Gastroesophageal sphincter (tissue), 4 donors: ENCODE measurements at regions not wholly inside any gene's neighbourhood (a gene's known extent, or its start where the extent isn't known, plus 50 kb on each side); places are given as distances from the start of the nearest gene placed in this dataset.

ENCODE experiments used
- ATAC-seq: fragments of 150-250 bp; one replicate; pipeline ENCODE4 v1.9.1; 2016; ENCODE audit warnings: mild to moderate bottlenecking, moderate library complexity
- H3K27ac ChIP-seq, 4 donors: fragments of 200-600 bp; sonication (generic) in 3 of 4; 1 replicate in 3 of 4; 2 replicates in 1 of 4; pipeline ENCODE4 v1.5.1; 2016 to 2019
- H3K27me3 ChIP-seq: fragments of 200-600 bp; sonication (generic); one replicate; pipeline ENCODE4 v1.5.1; 2019
- H3K36me3 ChIP-seq, 2 donors: fragments of 200-600 bp; sonication (generic); one replicate each; pipeline ENCODE4 v1.5.1; 2019; ENCODE audit warnings: control low read depth in 1 of 2
- H3K4me1 ChIP-seq, 3 donors: fragments of 200-600 bp; sonication (generic); 1 replicate in 2 of 3; 2 replicates in 1 of 3; pipeline ENCODE4 v1.5.1; 2016 to 2019; ENCODE audit warnings: control low read depth in 2 of 3
- H3K4me3 ChIP-seq, 2 donors: fragments of 200-600 bp; sonication (generic); one replicate each; pipeline ENCODE4 v1.5.1; 2019; ENCODE audit warnings: mild to moderate bottlenecking in 1 of 2, moderate library complexity in 1 of 2
- H3K9me3 ChIP-seq, 3 donors: fragments of 200-600 bp; sonication (generic); one replicate each; pipeline ENCODE4 v1.5.1; 2017 to 2019; ENCODE audit warnings: control low read depth in 2 of 3
- CTCF ChIP-seq, 4 experiments: fragments of 200-600 bp in 2 of 4; fragments of 450-650 bp in 2 of 4; sonication (generic) in 1 of 4; IDR thresholded peaks; one replicate each; pipeline ENCODE4 v1.5.1; 2017 to 2019; ENCODE audit warnings: antibody characterized with exemption in 4 of 4, mild to moderate bottlenecking in 2 of 4, moderate library complexity in 2 of 4
- EP300 ChIP-seq: sonication (generic); formaldehyde crosslinking; IDR thresholded peaks from one replicate; pipeline ENCODE4 v1.6.1; 2017; ENCODE audit warnings: antibody characterized with exemption, mild to moderate bottlenecking
- POLR2A ChIP-seq, 2 donors: fragments of 450-650 bp; IDR thresholded peaks; one replicate each; pipeline ENCODE4 v1.6.1; 2017; ENCODE audit warnings: antibody characterized with exemption in 2 of 2, mild to moderate bottlenecking in 2 of 2, moderate library complexity in 1 of 2
- POLR2AphosphoS5 ChIP-seq: sonication (generic); formaldehyde crosslinking; IDR thresholded peaks from one replicate; pipeline ENCODE4 v1.6.1; 2017; ENCODE audit warnings: antibody characterized with exemption
- WGBS, 2 donors: methylation state at CpG; one replicate each; pipeline ENCODE4 v1.1.5; 2018; ENCODE audit warnings: low coverage in 1 of 2; 5-methylcytosine and 5-hydroxymethylcytosine counted together

- no peak for ATAC-seq
- 57% methylated on average over 1 of the region's 1 CpG; no CpG with 5 or more reads in 1 of the 2 donors for WGBS, 2 donors
- Histone ChIP-seq H3K4me1 (no peaks in the 10 kb centered on the region), H3K27ac (no peak overlapping the region), H3K27me3 (peaks cover 14% of the 10 kb centered on the region), H3K9me3 (no peaks in the 10 kb centered on the region), H3K36me3 (no peaks in the 10 kb centered on the region), H3K4me3 (no peak overlapping the region)
- TF ChIP-seq POLR2A (IDR thresholded peaks at IDR 0.05) (no peak), CTCF (IDR thresholded peaks at IDR 0.05) (no peak), POLR2AphosphoS5 (no peak), EP300 (no peak)
Measured at GRCh38 chr16:54720259-54720658, 210.4 kb upstream of the IRX5 start.

- H3K27ac ChIP-seq: no peak overlapping the region
- TF ChIP-seq POLR2AphosphoS5: no peak
- TF ChIP-seq POLR2A (IDR thresholded peaks at IDR 0.05): no peak
- no peak for TF ChIP-seq EP300
- TF ChIP-seq CTCF (IDR thresholded peaks at IDR 0.05): no peak
- no peak overlapping the region for H3K4me3 ChIP-seq
- no peaks in the 10 kb centered on the region for H3K36me3 ChIP-seq
- no peaks in the 10 kb centered on the region for H3K4me1 ChIP-seq
- peaks cover 19% of the 10 kb centered on the region for H3K27me3 ChIP-seq
- no peak for ATAC-seq
- WGBS, 2 donors: 76 to 81% methylated on average over 10 of the region's 10 CpGs
- no peaks in the 10 kb centered on the region for H3K9me3 ChIP-seq
Measured at GRCh38 chr16:54719624-54720023, 211.0 kb upstream of the IRX5 start.

- Histone ChIP-seq H3K4me1 (no peaks in the 10 kb centered on the region), H3K9me3 (no peaks in the 10 kb centered on the region), H3K36me3 (no peaks in the 10 kb centered on the region), H3K27me3 (peaks cover 19% of the 10 kb centered on the region), H3K27ac (no peak overlapping the region), H3K4me3 (no peak overlapping the region)
- ATAC-seq: no peak
- 89 to 97% methylated on average over 7 to 10 of the region's 12 CpGs for WGBS, 2 donors
- TF ChIP-seq CTCF (IDR thresholded peaks at IDR 0.05): no peak
- TF ChIP-seq POLR2AphosphoS5: no peak
- no peak for TF ChIP-seq POLR2A (IDR thresholded peaks at IDR 0.05)
- TF ChIP-seq EP300: no peak
Measured at GRCh38 chr16:54718376-54718775, 212.3 kb upstream of the IRX5 start.

GRCh38 chr16:54715011-54715410 is 215.7 kb upstream of the IRX5 start:
- no peaks in the 10 kb centered on the region for H3K4me1 ChIP-seq
- ATAC-seq: no peak
- H3K27ac ChIP-seq: no peak overlapping the region
- TF ChIP-seq POLR2A (IDR thresholded peaks at IDR 0.05) (no peak), POLR2AphosphoS5 (no peak), EP300 (no peak)
- no peak overlapping the region for H3K4me3 ChIP-seq
- peaks cover 13% of the 10 kb centered on the region for H3K27me3 ChIP-seq
- no peaks in the 10 kb centered on the region for H3K36me3 ChIP-seq
- no peaks in the 10 kb centered on the region for H3K9me3 ChIP-seq

- no peak for ATAC-seq
- no peaks in the 10 kb centered on the region for H3K36me3 ChIP-seq
- no peaks in the 10 kb centered on the region for H3K4me1 ChIP-seq
- WGBS, 2 donors: 100% methylated on average over 1 of the region's 2 CpGs; no CpG with 5 or more reads in 1 of the 2 donors
- H3K9me3 ChIP-seq: no peaks in the 10 kb centered on the region
- no peak overlapping the region for H3K27ac ChIP-seq
- H3K27me3 ChIP-seq: peaks cover 8% of the 10 kb centered on the region
- no peak overlapping the region for H3K4me3 ChIP-seq
- no peak for TF ChIP-seq EP300
Measured at GRCh38 chr16:54712866-54713265, 217.8 kb upstream of the IRX5 start.

GRCh38 chr16:54707813-54708212 is 222.9 kb upstream of the IRX5 start:
- Histone ChIP-seq H3K4me1 (no peaks in the 10 kb centered on the region), H3K27ac (no peak overlapping the region), H3K4me3 (no peak overlapping the region), H3K27me3 (peaks cover 2% of the 10 kb centered on the region), H3K36me3 (no peaks in the 10 kb centered on the region), H3K9me3 (peaks cover 0 to 11% (median 0%) of the 10 kb centered on the region in 3 donors)
- no peak for ATAC-seq
- 70 to 87% methylated on average over 2 of the region's 2 CpGs for WGBS, 2 donors
- no peak for TF ChIP-seq CTCF (IDR thresholded peaks at IDR 0.05)
- TF ChIP-seq POLR2A (IDR thresholded peaks at IDR 0.05): no peak
- TF ChIP-seq POLR2AphosphoS5: no peak
- TF ChIP-seq EP300: no peak
